ENCODE measurements at regions not wholly inside any gene's neighbourhood (a gene's known extent, or its start where the extent isn't known, plus 50 kb on each side); places are given as distances from the start of the nearest gene placed in this dataset.
"Not testable (repeated sequence)": the region's sequence is repeated elsewhere in the genome, so short reads cannot be mapped to it uniquely, and the experiment has no call there.

DNA sequence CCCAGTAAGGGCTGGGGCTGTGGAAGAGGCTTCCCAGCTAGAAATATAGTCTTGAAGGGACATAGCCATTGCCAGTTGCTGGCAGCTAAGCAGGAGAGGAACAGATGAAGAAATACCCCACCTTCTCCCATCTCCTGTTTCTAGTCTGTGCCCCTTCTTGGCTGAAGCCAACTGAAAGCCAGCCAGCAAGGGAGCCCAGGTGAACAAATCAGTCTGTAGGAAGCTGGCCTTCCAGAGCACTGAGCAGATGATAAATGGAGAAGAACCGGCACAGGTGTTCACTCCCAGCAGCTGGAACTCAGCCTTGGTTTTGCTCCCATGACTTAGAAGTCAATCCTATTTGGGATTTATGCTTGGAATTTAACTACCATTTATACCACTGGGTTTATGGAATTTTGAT is 69.2 kb upstream of the DHX40 start:
- DNase-seq = no peak

DNA sequence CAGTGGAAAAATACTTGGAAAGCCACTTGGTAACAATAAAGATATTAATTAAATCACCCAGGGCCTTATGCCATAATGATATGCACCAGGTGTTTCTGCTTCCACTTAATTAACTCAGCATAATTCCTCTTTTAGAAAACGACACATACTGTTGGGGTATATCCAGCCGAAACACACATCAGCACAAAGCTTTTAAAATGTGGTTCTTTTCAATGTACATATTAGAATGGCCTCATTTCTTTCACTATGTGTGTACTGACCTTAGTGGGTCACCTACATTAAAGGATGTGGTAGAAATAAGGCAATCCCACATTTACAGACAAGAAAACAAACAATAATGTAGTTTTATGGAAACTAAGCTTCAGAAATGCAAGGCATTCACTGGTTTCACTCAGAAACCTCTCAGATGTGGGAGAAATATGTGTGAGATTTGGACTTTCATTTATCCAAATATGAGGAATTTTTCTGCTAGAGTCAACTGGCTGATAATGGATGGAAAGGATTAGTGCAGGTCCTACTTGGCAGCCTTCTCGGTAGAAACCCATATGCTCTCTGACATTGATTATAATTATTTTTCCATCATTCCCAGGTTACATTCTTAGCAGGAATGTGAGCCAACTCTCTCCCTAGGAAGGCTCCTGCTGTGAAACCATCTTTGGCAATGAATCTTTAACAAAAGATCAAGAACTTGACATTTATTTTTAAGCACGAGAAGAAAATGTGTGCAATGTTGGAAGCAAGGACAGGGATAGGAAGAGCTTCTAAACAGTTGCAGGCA is 66.7 kb upstream of the DHX40 start:
- DNase-seq = no peak

DNA sequence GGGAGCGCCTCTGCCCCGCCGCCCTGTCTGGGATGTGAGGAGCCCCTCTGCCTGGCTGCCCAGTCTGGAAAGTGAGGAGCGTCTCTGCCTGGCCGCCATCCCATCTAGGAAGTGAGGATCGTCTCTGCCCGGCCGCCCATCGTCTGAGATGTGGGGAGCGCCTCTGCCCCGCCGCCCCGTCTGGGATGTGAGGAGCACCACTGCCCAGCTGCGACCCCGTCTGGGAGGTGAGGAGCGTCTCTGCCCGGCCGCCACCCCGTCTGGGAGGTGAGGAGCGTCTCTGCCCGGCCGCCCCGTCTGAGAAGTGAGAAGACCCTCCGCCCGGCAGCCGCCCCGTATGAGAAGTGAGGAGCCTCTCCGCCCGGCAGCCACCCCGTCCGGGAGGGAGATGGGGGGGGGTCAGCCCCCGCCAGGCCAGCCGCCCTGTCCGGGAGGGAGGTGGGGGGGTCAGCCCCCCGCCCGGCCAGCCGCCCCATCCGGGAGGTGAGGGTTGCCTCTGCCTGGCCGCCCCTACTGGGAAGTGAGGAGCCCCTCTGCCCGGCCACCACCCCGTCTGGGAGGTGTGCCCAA is 65.2 kb upstream of the DHX40 start:
- not testable (repeated sequence) for DNase-seq

DNA sequence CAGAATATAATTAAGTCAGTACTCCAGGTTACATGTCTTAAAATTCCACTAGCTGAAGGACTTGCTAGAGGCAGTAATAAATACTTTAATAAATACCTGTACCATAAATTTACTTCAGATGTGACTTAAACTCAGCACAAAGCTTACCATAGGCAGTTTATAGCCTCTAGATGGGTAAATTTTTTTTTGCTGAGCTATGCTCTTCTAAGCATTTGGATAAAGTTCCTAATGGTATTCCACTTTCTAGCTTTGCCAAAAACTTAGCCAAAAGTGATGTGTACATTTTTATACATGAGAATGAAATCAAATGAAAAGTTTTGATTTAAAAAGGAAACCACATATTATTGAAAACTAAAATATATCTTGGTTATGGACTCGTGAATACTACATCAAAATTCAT is 63.7 kb upstream of the DHX40 start:
- DNase-seq = no peak

DNA sequence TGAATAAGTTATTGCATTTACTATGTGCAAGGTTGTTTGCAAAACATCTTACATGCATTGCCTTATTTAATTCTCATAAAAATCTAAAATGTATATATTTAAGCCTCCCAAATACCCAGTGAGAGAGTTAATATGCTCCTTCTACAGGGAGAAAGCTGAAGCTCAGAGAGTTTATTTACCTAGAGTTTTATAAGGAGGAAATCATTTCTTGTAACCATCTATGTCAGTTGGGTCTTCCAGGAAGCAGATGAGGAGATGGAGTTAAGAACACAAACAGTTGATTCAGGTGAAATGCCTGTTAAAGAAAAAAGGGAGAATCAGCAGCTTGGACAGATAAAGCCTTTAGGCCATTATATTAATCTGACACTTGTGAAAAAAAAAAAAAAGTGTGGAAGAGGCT is 62.6 kb upstream of the DHX40 start:
- no peak for DNase-seq

DNA sequence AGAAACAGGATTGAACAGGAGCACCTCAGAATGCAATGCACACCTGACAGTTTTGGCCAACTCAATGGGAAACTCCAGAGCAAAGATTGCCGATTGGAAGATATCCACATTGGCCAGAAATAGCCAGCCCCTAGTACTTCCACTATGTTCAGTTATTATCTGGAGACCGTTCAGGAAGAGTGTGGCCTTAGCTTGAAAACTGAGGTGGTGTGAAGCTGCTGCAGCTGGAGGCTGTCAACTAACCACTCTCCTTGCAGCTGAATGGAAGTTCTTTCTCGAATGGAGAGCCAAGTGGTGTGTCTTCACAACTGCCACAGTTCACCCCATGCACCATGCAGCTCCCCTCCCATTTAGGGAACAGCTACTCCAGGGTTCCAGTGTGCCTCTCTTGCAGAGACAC is 61.9 kb upstream of the DHX40 start:
- DNase-seq = no peak

DNA sequence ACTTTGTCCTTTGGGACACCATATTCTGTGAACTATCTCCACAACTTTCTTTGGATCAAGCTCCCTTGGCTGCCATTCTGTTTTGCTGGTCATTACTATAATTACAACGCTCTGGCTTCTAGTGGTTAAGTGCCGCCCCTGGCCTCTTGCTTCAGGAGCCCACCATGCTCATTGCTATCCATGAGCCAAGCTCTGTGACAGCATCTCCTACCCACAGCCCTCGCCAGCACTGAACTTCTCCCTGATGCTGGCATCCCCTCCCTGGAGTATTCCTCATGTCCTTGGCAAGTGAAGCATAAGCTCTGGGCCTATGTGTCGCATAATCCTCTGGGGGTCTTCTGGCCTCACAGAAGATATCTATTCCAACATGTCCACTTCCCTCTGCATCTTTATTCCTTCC is 60.6 kb upstream of the DHX40 start:
- DNase-seq = no peak

DNA sequence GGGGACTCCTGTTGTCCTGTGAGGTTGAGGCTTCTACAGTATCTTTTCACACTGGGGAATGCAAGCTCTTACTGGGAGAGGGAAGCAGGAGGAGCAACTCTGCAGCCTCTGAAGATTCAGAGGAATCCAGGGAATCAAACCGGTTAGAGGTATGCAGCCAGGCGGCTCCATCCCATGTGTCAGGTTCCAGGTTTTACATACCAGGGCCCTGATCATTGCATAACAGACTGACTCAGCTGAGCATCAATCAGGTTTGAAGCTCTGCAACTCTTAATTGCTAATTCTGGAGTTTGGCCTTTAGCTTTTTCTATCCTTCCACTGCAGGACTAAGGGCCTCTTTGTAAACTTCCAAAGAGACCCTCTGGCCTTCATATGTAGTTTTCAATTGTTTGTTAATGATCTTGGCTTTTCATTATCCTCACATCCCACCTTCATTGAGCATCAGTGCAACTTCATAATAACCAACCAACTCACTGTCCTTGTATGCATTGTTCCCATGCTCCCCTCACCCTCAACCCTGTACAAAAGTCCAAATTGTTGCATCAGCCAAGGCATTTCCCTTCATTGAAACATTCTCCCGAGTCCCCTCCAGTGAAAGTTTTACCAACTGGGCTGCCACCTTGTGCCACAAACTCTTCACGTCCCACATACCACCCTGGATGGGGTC is 59.7 kb upstream of the DHX40 start:
- no peak for DNase-seq

DNA sequence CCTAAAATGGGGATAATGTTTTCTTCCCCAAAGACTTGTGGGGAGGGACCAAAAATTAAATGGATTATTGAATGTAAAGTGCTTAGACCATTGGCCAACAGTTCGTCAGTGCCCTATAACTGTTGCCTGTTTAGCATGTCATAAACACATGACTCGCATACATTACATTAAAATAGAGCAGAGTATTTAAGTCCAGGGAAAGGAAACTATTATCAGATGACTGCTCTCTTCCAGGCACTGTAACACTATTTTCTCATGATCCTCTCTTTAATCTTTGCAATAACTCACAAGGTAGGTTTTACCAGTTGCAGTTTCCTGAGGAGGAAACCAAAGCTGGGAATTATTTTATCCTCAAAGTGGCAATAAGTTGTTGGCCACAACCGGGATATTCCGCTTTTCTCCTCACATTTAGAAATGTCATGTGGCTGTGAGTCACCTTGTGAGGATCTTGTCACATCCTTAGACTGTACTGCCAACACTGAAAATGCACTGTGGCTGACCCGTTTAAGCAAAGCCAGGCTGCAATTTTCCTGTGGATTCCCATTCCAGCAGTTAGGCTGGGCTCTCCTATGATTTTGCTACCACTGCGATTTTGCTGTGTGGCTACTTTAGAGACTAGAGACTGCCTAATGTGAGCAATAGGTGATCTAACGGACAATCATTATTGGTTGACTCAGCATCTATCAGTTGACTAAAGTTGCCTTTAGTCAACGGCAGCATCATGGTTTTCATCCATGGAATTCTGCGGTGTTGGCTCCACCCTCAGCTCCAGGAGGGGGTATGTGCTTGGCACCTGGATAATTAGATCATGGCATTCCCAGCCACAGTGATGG is 58.3 kb upstream of the DHX40 start:
- DNase-seq = no peak

DNA sequence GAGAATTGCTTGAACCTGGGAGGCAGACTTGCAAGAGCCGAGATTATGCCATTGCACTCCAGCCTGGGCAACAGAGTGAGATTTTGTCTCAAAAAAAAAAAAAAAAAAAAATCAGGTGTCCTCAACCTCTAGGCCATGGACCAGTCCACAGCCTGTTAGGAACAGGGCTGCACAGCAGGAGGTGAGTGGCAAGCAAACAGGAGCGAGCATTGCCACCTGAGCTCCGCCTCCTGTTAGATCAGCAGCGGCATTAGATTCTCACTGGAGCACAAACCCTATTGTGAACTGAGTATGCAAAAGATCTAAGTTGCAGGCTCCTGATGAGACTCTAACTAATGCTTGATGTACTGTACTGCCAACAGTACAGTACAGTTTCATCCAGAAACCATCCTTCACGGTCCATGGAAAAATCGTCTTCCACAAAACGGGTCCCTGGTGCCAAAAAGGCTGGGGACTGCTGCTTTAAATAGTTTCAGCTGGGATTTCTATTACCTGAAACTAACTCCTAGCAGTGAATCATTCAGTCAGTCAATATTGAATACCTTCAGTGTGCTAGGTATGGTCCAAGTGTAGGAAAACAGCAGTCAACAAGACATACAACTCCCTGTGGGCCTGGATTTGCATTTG is 56.3 kb upstream of the DHX40 start:
- no peak for DNase-seq

DNA sequence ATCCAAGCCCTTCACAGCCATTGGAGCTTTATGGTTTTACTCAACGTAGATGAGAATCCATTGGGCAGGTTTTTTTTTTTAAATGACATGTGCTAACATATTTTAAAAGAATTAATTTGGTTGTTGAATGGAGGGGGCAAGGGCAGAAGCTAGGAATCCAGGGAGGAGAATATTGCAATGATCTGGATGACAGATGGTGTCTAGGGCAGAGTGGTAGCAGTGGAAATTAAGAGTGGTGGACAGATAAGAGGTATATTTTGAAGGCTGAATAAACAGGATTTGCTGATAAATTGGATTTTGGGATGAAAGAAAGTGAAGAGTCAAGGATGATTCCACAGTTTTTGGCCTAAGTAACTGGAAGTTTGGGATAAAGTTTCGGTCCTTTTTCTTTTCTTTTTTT is 54.8 kb upstream of the DHX40 start:
- no peak for DNase-seq

DNA sequence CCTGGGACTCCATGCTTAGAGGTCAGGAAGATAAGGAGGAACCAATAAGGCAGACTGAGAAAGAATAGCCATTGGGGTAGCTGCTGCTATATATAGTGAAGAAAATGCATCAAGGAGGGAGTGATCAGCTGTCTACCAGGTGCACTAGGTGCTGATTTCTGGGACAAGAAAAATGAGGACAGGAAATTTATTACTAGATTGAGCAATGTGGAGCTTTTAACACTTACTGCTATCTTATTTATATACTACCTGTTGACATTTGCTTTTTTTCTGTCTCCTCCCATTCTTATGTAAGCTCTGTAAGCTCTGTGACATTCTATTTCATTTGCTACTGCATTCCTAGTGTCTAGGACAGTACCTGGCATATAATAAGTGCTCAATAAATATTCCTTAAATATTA is 53.7 kb upstream of the DHX40 start:
- no peak for DNase-seq

DNA sequence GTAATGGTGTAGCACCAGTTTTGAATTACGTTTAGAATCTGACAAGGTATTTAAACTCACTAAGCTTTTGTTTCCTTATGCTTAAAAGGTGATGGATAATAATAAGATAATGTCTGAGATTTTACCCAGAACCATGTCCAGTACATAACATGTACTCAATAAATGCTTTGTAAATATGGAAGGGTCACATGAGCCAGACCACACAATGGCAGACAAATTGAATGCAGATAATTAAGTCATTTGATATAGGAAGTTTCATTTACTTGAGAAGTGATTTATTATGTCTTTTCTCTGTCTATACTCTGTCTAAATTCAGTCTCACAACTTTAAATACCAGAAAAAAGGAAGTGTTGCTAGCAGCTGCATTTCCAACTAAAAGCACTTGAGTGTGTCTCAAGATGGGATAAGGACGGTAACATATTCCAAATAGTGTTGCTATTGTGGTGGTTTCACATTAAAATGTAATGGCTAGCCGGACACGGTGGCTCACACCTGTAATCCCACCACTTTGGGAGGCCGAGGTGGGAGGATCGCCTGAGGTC is 52.5 kb upstream of the DHX40 start:
- DNase-seq = no peak

DNA sequence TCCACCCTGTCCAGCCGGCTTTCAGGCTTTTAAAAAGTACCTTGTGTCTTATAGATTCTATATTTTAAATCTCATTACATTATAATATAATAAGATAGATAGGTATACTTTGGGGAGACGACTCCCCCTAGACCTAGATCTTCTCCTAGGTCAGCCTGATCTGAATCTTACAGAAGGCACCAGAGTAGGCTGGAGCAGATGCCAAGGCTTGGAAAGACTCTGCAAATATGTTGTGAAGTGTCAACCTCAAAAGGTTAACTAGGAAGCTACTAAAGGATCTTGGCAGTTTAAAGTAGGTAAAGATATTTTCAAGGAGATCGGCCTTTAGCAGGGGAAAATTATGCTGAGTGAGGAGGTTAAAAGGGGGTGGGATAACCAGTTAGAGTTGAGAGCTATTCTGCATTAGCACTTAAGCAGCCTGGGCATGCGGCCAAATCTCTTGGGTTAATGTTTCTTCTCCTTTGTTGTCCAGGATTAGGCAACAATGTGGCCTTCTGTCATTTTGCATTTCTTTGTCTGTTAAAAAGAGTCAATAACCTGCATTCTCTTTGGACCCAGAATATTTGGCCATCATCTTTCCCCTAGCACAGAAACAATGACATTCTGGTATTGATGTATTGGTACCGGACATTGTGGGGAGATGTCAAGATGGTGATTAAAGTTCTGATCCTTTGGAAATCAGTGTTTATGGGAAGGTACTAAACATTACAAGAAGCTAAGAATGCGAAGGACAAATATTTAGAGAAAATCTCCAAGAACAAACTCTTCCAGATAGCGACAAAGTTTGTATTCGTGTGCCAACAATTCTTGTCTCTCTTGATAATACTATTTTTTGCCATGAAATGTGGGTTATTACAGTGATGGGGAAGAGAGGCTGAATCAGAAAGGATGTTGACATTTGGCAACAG is 51.2 kb upstream of the DHX40 start:
- no peak for DNase-seq
